HT-29 (cell line): ENCODE measurements at regions not wholly inside any gene's neighbourhood (a gene's known extent, or its start where the extent isn't known, plus 50 kb on each side); places are given as distances from the start of the nearest gene placed in this dataset.
"Not testable (repeated sequence)": the region's sequence is repeated elsewhere in the genome, so short reads cannot be mapped to it uniquely, and the experiment has no call there.

Source experiments
- DNase-seq: peaks from one replicate; pipeline ENCODE4 v3.0.0-alpha.2; 2015; ENCODE audit warnings: low spot score

DNA sequence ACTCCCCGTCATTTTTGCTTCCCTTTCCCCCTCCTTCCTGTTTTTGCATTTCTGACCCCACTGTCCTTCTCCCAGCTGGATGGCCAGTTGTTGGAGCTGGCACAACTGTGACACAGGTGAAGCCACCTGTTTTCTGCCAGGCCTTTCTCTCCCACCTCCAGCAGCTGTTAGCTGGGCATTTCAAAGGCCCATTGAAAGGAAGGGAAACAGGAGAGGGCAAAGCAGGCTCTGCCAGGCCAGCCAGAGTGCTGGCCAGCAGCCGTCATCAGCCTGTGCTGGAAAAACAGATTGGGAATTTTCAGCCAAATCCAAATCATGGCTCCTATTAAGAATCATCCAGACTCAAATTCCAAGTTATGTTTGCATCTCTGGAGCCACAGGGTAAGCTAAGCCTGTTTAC lies 155.2 kb upstream of the C2CD4B start:
- DNase-seq = no peak

DNA sequence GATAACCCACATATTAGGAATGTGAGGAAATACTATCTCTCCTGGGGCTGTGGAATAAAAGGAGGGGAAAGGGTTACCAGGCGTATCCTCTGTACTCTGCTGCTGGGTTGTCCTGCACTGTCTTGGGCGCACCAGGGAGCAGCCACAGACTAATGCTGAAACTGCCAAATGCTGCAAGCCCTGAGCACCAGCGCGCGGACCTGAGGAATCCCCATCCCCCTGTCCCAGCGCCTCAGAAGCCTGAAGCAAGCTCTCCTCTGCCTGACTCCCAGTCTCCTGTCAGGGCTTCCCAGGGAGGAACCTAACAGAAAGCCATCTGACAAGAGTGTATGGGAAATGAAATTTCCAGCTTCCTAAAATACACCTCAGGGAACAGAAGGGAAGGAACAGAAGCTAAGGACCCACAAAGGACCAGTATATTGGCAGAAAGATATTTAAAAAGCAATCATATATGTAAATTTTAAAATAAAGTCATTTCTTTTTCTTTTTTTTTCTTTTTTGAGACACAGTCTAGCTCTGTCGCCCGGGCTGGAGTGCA lies 158.3 kb upstream of the C2CD4B start:
- no peak for DNase-seq

DNA sequence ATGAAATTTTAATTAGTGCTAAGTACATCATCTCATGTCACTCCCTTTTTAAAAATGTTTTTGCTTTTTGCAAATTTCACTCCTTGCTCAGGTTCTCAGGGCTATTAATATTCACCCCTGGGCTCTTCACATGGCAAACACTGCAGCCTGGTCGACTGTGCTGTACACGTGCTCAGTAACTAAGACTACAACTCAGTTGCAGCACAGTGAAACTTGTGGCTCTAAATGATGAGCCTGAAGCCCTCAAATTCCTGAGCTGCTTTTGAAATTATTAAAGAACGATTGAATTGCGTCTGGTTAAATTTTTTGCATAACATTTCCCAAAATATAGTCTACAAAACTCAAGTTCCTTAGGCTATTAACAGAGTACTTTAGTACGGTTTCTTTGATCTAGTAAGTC lies 159.3 kb upstream of the C2CD4B start:
- DNase-seq = no peak

DNA sequence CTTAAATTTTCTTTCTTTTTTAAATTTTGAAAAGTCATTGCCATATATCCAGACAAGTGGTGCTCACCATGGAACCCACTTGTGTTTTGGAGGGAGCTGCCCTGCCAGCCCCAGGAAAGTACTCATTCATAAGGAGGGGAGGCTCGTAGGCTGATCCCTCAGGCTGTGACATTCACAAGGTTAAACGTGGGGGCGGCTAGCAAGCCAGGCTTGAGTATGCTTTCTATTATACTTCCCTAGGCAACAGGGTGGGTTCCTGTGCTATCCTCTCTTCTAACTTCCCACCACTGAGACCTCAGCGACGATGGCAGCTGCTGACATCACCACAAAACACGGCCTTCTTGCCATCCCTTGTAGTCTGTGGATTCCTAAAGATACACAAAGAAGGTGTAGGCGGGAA lies 160.5 kb upstream of the C2CD4B start:
- DNase-seq = no peak

DNA sequence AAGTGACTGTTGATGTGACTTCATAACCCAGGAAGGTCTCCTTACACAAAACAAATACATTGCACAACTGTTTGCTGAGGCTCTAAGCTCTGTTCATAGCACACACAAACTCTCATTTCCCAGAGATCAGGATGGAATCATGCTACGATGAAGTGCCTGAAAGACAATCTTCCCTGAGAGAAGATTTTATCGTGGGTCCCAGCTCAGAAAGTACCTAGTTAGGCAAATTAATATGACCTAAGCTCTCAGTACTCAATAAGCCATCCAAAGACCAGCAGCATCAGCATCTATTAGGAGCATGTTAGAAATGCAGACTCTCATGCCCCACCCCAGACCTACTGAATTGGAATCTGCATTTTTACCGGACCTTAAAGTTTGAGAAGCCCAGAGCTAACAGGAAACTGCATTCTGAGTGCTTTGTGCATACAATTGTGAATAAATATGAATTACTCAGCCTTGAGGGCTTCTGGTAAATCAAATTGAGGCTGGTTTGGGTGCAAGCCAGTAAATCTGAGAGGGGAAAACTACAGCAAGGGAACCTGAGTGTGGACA lies 161.5 kb upstream of the C2CD4B start:
- DNase-seq = no peak

DNA sequence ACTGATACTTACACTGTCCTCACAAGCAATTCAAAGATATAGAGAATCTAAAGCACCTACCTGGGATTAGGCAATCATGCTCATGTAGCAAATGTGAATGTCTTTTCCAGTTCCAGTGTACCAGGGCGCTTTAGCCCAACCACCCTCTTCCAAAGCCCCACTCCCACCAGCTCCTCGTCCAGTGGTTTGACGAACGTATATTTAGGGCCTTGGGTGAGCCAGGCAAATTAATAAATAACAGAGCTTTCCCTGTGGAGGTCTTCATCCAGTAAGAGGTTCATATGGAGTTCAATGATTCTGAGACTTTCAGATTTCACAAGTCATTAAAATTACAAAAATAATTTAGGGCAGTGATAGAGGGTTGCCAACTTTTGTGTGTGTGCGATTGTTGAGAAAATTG lies 162.3 kb upstream of the C2CD4B start:
- no peak for DNase-seq

DNA sequence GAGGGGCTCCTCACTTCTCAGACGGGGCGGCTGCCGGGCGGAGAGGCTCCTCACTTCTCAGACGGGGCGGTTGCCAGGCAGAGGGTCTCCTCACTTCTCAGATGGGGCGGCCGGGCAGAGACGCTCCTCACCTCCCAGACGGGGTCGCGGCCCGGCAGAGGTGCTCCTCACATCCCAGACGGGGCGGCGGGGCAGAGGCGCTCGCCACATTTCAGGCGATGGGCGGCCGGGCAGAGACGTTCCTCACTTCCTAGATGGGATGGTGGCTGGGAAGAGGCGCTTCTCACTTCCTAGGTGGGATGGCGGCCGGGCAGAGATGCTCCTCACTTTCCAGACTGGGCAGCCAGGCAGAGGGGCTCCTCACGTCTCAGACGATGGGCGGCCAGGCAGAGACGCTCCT lies 167.4 kb upstream of the C2CD4B start:
- not testable (repeated sequence) for DNase-seq

DNA sequence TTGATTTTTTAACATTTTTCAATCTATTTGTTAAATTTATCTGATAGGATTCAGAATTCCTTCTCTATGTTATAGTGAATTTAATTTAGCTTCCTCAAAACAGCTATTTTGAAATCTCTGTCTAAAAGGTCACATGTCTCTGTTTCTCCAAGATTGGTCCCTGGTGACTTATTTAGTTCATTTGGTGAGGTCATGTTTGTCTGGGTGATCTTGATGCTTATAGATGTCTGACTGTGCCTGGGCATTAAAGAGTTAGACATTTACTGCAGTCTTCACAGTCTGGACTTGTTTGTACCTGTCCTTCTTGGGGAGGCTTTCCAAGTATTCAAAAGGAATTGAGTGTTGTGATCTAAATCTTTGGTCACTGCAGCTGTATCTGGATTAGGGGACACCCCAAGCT lies 169.5 kb upstream of the C2CD4B start:
- no peak for DNase-seq

DNA sequence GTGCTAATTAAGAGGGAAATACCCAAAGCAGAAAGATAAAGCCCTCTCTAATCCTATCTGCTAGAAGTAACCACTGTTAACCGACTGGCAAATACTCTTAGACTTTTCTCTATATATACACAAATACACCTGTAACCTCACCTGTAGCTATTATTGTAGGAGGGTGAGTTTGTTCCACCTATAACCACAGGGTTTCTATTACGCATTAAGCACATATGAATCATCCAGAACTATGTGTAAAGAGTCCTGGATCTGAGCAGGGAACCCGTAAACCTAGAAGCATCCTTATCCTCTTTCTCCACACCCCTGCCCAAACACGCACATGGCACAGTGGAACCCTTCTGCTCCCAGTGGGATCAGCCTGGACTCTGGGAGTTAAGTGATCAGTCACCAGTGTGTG lies 172.8 kb upstream of the C2CD4B start:
- DNase-seq = no peak

DNA sequence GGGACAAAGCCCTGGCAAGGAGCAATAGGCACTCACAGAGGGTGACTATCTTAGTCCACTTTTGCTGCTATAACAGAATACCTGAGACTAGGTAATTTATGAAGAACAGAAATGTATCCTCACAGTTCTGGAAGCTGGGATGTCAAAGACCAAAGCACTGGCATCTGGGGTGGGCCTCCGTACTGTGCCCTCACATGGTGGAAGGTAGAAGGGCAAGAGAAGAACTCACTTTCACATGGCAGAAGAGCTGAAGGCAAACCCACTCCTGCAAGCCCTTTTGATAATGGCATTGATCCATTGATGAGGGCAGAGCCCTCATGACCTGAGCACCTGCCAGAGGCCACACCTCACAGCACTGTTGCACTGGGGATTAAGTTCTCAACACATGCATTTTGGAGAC lies 173.4 kb upstream of the C2CD4B start:
- no peak for DNase-seq

DNA sequence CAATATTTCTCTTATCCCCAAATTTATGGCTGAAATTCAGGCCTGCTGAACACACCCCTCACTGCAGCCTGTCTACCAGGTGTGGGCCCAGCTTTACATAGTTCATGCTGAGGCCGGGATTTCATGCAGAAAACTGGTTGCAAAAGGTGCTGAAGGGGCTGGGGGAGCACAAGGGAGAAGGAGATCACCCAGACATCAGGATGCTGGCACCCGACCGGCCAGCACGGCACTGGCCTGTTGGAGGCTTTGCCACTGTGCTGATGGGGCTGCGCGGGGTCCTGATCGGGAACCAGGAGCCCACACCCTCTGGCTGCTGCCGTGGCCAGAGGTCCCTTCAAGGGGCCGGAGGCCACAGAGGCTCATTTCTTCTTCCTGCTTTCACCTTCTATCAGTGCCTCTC lies 177.9 kb upstream of the C2CD4B start:
- DNase-seq = no peak

DNA sequence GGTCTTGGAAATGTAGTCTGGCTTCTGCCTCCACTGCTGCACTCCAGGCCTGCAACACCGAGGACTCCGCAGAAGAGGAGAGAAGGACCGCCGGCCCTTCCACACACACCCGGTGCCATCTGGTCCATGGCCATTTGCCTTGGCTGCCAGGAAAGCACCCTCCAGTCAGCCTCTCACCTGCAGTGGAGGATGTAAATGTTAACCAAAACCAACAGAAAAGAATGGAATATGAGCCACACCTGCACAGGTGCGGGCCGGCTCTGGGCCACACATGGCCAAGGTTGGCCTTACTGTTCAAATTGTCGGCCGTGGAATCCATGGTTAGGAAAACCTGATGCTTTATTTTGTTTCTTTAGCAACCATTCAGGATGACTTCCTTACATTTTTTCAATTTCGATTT lies 178.3 kb upstream of the C2CD4B start:
- no peak for DNase-seq

DNA sequence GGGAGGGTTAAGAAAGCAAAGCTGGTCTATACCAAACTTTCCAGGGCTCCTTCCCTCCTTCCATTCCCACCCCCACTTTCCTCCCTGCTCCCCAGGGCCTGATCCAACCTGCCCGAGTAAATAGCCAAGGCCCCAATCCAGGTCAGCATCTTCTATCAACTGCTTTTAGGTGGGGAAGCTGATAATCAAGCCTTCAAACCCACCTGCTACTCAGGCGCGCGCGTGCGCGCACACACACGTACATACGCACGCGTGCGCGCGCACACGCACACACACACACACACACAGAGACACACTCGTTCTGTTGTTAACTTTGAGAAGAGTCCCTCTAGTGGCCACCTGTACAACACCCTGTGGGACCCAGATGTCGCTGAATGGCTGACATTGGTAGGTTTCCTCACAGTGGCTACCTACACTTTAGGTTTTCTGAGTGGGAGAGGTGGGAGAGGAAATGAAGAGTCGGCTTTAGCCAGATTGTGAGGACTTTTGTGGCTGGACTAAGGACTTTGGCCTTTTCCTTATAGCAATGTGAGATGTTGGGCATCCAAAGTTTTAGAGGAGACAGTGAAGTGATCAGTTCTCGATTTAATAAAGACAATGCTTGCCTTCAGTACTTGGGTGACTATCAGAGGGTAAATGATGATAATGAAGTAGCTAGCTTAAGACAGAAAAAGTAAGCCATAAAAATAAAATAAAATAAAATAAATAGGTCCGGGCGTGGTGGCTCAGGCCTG lies 179.9 kb upstream of the C2CD4B start:
- DNase-seq = peak; percentile 91

DNA sequence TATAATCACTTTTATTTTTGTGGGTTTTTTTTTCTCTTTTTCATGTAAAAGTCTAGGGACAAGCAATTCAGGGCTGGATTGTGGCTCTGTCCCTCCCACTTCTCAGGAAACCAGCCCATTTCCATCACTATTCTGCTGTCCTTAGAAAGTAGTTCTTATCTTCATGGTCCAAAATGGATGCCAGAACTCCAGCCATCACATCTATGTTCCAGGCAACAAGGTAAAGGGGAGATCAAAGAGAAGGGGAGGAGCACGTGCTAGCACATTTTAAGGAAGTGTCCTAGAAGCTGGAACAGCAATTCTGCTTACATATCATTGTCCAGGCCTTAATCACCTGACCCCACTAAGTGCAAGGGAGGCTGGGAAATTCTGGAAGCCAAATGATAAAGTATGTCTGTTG lies 181.1 kb upstream of the C2CD4B start:
- no peak for DNase-seq

DNA sequence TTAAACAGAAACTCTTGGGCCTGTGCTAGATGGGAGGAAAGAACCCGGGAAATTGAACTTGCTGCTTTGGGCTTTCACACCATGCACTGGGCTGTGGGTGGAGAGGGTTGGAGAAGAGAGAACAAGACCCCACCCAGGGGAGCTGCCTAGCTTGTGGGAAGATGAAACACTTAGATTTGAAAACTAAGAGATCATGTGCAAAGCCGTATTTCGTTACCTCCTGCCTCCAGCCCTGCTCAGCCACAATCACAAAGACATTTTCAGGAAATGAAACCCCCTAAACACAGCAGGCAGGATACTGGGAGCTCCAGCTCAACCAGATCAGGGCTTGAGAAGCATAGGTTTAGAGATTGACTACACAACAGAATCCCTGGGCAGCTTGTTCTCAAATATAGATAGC lies 183.0 kb upstream of the C2CD4B start:
- no peak for DNase-seq

DNA sequence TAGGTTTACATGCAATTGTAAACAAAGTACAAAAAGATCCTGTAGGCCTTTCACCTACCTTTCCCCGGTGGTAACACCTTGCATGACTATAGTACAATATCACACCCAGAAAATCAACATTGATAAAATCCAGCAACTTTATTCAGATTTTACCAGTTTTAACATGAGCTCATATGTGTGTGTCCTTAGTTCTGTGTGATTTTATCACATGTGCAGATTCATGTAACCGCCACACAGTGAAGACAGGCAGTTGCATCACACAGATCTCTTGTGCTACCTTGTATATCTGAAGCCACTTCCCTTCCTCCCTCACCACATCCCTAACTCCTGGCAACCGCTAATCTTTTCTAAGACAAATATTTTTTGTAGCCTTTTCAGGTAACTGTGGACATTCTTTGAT lies 183.5 kb upstream of the C2CD4B start:
- no peak for DNase-seq

DNA sequence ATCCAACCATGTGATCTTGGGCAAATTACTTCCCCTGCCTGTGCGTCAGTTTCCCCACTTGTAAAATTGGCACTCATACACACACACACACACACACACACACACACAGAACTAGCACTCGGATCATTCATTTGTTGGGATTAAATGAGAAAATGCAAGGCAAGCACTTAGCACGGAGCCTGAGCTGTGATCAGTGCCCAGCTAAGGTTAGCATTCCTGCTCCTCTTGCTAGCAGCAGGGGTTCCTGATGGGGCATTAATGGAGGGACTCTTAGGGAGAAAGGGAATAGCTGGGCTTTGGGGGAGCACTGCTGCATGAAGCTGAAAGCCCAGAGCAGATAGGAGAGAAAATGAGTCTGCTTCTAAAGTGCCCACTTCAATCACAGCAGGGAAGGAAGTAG lies 187.7 kb upstream of the C2CD4B start:
- no peak for DNase-seq

DNA sequence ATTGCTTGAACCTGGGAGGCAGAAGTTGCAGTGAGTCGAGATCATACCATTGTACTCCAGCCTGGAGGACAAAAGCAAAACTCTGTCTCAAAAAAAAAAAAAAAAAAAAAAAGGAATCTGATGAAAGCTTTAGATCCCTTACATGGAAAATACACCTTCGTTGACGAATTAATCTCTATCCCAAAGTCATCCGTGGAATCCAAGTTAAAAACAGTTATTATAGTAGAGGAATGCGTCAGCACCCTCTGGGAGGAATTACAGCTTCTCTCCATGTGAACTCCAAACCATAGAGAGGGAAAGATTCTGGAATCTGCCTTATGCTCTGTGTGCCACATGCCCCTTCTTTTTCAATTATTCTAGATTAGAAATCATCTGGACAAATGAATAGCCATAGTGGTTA lies 192.3 kb upstream of the C2CD4B start:
- no peak for DNase-seq

DNA sequence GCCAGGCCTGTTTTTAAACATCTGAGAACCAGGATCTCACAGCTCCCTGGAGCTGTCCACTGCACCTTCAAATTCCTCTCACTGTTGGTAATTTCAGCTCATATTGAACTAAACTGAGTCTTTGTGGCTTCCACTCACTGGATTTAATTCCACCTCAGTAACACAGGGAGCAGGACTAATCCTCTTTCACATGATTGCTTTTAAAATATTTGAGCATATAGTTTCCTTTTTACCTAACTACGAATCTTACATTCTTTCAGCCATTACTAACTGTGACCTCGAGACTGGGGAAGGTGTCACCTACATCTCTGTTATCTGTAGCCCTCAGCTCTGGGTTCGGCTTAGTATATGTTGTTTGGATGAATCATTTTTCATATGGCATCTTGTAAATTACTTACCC lies 194.3 kb upstream of the C2CD4B start:
- DNase-seq = no peak

DNA sequence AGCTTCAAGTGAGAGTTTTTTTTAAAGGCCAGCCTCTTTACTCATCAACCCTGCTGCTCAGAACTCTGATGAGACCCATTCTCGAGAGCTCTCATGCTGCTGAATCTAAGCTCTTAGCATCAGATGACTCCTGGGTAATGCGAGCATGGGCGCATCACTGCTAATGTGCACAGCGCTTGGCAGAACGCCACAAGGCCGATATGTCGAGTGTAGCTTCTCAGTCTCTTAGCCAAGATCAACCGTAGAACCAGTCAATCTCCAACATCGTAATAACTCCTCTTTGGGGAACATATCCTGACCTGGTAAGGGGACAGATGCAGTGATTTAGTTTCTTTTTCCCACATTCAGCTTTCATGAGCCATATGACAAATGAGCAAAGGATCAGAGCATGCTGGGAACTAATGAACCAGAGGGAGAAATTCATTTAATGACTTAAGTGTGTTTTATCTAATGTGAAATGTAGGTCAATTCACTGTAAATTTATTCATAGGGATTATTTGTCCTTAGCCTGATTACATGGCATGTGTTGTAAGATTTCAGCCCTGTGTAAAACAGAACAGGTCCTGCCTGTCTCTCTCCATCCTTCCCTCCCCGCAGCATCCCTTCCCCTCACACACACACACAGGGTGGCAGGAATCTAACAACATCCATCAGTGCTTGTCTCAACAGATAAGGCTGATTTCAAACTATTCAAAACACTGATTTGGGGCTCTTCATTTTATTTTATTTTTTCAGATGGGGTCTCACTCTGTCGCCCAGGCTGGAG lies 195.4 kb upstream of the C2CD4B start:
- DNase-seq = no peak

DNA sequence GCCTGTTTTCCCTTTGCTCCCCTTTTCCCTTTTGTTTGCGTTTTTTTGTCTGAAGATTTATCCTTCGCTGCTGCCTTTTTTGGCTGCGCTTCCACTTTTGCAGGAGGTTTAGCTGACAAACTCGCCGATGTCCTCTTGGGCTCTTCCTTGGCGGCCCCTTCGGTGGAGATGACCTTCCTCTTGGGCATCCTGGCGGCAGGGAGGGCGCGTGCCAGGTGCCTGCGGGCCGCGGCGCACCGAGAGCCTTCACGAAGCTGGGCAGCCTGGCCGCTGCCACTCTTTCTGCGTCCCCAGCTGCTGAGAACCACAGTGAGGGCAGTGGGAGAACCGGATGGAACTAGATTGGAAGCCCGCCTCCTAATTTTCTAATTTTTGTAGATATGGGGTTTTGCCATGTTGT lies 197.1 kb upstream of the C2CD4B start:
- DNase-seq = no peak

DNA sequence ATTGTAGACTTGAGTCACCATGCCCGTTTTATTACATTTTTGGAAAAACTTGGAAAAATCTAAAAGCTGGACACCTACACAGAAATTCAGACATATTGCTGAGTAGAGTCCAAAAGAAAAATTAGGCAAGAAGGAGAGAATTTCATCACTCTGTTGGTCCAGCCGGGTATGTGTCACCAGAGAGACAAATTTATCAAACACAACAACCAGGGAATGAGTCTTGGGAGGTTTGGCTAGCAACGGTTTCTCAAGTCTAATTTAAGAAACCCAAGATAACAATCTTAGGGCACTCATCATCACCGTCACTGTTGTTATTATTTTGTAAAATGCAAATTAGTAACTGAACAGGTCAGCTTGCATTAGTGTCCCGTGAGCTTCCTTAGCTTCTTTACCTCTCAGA lies 197.5 kb upstream of the C2CD4B start:
- no peak for DNase-seq

DNA sequence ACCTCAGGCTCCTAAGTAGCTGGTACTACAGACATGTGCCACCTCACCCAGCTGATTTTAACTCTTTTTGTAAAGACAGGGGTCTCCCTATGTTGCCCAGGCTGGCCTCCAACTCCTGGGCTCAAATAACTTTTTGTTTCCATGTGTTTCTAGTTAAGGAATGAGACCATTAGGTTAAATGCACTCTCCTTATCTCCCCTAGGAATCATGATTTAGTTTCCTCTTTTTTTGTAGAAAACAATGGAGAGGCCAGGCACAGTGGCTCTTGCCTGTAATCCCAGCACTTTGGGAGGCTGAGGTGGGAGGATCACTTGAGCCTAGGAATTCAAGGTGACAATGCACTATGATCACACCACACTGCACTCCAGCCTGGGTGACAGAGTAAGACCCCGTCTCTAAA lies 198.8 kb upstream of the C2CD4B start:
- no peak for DNase-seq
